ENCODE measurements at regions not wholly inside any gene's neighbourhood (a gene's known extent, or its start where the extent isn't known, plus 50 kb on each side); places are given as distances from the start of the nearest gene placed in this dataset.
A peak's percentile ranks its signal among the peaks of the same experiment; 100 is the strongest.

DNA sequence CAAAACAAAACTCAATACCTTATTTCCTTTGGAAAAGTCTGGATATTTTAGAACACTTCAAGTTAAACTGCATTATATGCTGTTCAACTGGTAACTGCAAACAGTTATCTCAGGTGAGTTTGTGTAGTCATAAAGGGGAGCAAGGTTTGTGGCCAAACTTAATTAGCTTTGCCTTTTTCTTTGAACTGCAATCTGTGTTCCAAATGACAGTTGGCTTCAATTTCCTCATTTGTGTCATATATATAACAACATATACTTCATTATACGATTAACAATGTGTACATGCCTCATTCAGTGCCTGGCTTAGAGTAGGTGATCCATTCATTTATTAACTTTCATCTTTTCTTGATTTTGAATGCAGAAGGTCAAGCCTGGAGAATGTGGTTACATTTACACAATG, 55.8 kb downstream of the KCNE4 start:
- DNase-seq: no peak

DNA sequence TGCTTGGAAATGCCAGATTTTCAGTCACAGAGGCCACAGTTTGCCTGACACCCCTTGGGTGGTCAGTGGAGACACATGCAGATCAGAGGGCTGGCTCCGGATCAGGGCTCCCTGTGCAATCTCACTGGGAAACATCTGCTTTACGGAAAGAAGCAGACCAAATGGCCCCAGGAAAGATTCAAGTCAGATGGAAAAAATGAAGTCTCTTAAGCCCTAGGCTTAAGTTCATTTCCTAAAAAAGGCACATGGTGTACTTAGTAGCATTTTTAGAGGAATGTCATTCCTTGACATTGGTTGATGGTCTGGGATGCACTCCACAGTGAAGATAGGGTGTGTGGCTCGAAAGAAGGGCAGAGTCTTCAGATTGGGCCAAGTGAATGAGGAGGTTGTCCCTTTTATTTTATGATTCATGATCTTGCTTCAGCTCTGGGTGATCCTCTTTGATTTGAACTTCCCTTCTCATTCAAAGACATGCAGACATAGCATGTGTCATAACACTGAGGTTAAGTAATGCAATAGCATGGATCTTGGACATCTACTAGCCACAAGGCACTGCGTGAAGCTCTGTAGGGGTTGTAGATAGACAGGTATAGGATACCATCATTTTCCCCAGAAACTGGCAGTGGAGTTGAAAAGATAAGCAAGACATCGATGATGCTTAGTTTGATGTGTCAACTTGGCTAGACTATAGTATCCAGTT, 56.5 kb downstream of the KCNE4 start:
- peak; percentile 71 for DNase-seq

DNA sequence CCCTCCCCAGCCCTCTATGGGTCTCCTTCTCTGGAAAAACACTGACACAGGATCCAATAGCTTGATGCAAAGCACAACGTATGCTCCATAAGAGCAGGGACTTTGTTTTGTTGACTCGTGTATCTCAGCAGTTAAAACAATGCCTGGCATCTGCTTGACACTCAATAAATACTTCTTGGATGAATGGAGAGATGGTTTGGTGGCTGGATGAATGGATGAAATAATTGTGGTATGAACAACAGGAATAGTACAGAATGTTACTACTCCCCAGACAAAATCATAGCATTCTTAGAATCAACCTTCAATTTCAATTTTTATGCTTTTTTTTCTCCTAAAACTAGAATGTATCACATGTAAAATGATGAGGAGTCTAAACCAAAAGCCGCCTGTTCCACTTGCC, 57.4 kb downstream of the KCNE4 start:
- peak; percentile 25 for DNase-seq

DNA sequence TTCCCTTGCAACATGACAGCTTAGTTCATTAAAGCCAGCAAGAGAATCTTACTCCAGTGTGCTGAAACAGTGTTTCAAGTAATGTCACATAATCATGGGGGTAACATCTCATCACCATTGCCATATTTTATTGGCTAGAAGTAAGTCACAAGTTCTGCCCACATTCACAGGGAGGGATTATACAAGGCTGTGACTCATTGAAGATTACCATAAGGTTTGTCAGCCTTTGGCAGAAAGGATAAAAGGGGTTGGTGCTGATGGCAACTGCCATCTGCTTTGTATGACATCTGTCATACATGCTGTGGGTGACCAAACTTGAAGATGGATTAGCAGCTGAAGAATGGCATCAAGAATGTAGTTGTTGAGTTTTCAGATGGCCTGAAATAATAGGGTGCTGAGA, 61.2 kb downstream of the KCNE4 start:
- peak; percentile 51 for DNase-seq

DNA sequence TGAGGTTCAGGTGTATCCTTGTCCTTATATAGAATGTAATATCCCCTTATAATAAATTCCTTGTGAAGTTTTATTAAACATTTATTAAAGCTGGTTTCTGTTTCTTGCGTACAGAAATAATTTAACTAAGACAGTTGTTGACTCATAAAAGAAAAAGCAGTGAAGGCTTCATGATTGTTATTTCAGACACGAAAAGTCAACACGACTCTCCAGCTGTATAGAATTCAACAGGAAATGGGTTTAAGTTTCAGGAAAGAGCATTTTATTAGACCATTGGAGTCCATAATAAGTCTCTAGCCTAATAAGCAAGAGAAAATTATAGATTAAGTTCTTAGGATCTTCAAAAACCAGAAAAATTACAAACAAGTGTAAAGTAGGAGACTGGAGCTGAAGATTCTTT, 62.2 kb downstream of the KCNE4 start:
- peak; percentile 24 for DNase-seq

DNA sequence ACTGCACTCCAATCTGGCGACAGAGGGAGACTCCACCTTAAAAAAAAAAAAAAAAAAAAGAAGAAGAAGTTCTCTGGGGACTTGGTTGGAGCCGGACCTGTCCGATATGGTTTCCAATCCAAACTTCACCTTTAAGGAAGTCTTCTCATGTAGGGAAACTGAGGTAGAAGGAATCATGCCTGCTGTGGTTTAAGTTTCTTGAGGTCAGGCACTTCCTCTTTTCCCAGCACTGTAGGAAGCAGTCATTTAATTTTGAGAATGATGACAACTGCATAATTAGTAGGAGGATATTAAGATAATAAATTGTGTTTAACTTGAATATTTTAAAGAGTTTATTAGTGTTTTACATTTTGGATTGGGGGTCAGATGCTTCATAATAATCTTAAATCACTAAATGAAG, 62.9 kb downstream of the KCNE4 start:
- no peak for DNase-seq

DNA sequence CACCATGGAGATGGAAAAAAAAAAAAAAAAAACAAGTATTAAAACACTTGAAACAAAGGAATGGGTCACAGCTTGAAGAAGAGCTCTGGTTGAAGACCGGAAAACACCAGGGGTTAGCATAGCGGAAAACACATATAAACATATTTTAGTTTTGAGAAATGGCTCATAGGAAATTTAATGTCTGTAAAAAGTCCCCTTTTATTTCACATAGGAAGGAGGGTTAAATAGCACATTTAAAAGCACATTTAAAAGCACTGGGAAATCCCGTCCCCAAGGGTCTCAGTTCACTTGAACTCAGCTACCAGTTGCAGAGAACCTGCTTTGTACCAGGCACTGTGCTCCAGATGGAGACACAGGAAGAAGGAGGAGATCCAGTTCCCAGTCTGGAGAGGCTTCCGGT, 65.5 kb downstream of the KCNE4 start:
- no peak for DNase-seq

DNA sequence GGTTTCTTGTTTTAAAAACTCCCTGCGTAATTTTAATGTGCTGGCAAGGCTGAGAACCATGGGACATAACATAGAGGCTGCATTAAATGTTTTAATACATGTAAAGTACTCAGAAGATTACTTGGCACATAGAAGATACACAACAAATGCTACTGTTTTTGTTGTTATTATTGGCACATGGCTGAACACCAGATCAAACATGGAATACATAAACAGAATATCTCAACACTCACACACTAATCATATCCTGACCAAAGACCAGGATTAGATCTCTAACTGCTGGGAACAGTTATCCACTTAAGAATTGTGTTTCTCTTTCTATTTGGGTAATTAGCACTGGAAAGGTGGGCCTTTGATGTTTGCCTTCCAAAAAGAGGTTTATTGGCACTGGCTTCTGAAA, 69.3 kb downstream of the KCNE4 start:
- DNase-seq: no peak

DNA sequence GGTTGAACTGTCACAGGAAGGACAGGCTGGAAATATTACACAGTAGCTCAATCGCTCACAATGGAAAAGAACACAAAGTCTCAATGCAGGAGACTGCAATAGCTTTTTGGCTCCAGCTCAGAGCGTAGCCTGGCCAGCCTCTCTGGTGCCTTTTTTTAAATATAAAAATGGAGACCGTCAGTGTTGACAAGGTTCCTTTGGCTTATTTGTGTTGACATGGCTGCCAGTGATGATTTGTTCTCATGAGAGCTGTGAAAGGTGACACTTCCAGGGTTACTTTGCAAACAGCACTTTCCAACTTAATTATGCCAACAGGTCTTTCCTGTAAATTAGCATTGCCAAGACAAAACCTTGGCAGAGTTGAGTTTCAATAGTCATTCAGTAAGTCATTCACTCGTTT, 70.8 kb downstream of the KCNE4 start:
- DNase-seq: no peak

DNA sequence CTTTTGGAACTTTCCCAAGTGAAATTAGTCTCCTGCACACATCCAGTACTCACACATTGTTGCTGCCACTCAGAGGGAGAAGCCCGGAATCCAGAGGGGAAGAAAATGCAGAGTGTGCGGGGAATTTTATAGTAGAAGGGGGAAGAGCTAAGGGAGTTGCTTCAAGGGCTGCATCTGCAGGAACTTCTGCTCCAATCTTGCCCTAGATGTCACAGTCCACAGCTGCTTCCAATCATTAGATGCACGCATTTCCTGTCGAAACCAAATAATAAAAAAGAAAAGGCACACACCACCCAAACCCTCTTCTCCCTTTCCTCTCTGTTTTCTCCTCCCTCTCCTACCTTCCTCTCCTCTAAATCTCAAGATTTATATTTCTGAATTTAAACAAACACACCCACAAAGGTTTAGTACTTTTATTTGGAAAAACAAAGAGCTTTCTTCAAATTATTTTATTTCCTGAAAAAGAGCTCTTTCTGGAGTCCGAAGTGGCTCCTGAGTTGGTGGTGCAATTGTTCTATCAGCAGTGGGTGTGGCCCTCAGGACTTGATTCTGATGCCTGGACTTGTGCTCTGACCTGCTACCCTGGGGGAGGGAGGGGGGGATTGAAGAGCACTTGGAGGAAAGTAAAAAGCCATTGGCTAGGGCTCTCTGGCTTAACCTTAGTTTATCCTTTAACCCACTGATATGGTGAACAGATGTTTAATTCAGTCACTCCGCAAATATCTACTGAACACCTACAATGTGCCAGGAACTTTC, 72.0 kb downstream of the KCNE4 start:
- peak; percentile 65 for DNase-seq

DNA sequence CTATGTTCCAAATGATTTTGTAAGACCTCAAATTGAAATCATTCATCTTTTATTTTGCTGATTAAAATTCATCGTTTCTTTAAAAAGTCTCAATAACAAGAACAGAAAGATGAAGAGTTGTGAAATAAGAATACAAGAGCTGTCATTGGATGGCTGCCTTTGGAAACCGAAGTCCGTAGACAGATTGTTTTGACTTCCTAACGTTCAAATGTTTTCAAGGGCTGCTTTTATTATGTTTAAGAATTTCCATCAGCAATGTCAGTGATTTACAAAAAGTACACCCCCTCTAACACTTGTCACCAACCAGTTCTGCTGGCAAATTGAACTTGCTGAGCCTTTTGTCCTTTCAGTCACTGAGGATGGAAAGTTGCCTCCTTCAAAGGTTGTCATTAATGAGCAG, 89.6 kb downstream of the KCNE4 start:
- no peak for DNase-seq

DNA sequence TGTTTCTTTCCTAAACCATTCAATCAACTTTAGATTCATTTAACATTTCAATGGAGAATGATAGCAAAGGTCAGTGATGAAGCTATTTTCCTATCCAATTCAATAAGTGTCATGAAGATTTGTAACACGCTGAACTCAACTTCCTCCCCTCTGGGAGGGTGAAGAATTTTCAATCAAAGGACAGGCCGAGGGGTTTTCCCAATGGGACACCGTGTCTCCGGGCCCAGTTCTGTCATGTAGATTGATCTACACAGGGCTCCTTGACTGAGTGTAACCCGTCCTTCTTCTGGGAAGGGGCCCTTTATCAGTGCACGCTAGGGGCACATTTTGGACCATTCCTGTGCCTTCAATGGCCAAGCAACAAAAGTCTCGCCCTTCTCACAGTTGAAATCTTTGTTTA, 90.1 kb downstream of the KCNE4 start:
- DNase-seq: no peak

DNA sequence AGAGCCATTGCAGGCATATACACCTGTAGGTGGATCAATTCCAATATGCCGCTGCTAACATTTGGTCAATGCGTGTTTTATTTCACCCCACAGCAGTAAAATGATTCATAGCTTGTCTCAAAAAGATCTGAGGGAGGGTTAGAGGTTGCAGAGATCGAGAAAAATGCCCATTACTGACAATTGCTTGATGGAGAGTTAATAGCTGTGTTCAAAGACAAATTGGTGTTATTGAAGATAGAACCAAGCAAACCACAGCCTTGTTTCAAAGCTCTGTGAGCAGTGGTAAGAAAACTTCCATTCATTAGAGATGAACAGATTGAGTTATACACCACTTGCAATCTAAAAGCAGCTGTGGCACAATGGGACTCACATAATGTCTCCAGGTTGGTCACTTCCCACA, 95.4 kb downstream of the KCNE4 start:
- DNase-seq: no peak

DNA sequence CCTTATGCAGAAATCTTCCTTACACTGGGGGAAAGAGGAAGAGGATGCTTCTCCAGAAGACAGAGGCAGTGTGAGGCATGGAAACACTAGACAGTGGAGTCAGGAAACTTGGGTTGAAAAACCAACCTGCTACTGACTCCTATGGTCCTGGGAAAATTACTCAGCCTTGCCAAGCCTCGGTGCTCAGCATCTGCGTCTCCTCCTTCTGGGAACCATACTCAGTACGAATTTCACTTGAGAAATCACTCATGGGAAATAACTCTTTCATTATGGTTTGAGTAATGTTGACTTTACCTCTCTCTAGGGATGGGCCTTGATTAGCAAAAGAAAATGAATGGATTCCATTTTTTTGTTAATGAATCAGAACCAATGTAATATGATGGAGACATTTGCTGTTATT, 96.5 kb downstream of the KCNE4 start:
- no peak for DNase-seq

DNA sequence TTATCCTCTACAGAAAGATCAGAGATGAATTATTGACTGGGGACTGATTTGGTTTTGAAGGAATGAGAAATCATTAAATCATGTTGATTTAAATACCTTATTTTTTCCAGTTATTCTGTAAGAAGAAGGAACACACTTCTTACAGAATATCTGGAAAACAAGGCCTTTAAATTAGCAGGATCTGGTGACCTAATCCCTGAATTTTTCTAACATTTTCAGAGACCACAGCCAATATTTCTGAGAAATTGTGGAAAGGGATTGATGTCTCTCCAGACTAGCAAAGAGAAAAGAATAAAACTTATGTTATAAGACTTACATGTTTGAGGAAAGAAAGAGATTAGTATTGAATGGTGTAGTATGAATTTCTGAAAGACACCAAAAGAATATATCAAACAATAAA, 104.0 kb downstream of the KCNE4 start:
- DNase-seq: no peak

DNA sequence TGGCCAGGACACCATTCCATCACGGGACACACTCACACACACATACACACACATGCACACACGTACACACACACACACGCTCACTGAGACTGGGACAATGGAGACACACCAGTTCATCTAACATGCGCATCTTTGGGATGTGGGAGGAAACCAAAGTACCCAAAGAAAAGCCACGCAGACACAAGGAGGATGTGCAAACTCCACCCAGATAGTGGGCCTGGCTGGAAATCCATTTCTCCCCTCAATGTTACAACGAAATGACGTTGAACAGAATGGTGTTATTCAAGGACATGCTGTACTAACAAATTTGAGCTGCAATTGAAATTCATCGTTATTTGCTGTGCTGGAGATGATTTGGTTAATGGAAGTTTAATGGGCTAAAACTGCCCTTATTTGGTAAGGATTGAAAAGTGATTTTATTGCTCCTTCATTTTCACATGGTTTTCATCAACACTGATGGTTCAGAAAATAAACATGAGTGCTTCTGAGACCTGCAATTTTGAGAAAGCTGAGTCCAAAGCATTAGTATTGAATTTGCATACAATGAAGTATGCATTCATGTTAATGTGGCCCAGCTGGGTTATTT, 110.0 kb downstream of the KCNE4 start:
- DNase-seq: no peak

DNA sequence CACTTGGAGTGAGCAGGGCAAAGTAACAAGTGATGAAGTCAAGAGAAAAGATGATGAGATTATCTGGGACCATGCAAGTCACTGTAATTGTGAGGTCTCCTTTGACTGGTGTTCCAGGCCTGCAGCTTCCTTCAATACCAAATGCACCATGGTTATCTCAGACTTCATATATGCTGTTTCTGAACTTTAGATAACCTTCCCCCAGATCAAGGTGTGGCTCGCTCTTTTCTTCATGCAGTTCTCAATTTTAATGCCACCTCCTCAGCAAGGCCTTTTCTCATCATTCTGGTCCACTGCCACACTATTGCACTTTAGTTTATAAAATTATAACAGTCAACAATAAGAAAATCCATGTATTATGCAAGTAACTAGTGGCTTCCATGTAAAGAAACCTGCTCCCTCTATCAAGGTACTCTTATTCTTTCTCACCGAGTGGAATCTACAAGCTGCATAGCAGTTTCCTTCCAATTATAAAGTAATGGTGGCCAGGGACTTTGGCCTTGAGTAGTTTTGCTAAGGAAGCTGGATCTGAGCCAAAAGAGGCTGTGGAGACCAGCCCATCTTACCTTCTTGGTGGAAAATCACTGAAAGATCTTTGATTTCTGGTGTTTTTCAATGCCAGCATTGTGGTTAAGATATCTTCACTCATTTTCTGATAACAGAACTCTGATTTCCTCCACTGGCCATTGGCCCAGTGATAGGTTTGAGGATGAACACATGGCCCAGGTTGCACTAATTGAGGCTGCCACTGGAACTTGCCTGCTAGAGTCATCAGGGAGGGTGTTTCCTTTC, 113.6 kb downstream of the KCNE4 start:
- no peak for DNase-seq

DNA sequence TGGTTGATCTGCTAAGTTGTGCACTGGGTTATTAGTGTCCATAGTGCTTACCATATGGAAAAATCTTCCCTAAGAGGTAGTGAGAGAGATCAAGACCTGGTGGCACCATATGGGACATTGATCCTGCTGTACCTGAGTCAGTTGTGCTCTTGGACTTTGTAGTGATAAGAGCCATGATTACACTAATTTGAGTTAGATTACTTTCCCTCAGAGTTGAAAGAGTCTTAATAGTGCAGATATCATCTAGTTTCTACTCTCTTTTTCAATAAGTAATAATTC, 114.2 kb downstream of the KCNE4 start:
- no peak for DNase-seq

DNA sequence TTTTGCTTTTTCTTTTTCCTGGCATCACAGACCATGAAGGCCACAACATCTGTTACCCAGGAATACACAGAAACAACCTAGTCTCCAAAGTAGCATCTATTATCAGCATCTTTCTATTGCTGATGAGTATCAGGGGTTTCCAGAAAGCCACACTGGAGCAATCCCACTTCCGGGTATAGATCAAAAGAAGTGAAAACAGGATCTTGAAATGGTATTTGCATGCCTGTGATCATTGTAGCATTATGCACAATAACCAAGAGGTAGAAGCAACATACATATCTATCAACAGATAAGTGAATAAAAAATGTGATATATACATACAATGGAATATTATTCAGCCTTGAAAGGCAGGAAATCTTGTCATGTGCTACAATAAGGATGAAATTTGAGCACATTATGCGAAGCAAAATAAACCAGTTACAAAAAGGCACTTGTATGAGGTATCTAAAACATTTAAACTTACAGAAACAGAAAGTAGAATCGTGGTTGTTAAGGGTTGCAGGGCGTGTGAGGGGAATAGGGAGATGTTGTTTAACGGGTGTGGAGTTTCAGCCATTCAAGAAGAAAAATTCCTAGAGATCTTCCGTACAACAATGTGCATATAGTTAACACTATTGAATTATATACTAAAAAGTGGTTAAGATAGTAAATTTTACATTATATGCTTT, 115.1 kb downstream of the KCNE4 start:
- DNase-seq: no peak

DNA sequence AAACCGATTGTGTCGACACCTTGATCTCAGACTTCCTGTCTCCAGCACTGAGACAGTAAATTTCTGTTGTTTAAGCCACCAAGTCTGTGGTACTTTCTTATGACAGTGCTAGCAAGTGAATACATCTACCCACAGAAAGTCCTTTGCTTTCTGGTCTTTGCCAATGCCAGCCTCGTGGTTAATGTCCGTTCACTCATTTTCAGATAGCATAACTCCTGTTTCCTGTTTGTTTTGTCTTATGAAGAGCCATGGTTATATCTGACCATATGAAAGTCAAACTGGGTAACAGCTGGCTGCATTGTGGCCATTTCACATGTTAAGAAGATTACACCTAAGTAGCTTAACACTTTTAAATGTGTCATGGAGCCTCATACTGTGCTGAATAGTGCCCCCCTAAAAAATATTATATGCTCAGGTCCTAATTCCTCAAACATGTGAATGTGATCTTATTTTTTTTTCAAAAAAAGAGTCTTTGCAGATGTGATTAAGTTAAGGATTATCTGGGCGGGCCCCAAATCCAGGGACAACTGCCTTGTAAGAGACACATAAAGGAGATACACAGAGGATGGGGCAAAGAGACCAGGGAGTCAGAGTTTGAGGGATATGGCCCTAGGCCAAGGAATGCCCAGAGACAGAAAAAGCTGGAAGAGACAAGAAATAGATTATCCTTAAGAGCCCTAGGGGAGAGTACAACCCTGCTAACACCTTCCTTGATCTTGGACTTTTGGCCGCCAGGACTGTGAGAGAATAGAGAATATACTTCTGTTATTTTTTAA, 118.0 kb downstream of the KCNE4 start:
- no peak for DNase-seq

DNA sequence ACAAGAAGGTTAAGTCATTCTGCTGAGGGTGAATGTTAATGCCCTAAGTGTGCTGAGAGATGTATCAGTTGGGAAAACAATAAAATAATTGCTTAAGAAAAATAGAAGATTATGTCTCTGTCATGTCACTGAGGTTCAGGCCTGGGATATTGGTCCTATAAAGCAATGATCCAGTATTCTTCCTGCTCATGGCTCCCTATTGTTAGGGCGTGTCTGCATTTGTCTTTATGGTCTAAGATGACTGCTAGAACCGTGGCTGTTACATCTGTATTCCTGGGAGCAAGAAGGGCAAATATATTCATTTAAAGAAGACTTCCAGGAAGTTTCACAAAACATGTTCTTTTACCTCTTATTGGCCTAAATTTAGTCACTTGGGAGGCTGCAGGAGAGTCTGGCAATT, 125.0 kb downstream of the KCNE4 start:
- DNase-seq: no peak

DNA sequence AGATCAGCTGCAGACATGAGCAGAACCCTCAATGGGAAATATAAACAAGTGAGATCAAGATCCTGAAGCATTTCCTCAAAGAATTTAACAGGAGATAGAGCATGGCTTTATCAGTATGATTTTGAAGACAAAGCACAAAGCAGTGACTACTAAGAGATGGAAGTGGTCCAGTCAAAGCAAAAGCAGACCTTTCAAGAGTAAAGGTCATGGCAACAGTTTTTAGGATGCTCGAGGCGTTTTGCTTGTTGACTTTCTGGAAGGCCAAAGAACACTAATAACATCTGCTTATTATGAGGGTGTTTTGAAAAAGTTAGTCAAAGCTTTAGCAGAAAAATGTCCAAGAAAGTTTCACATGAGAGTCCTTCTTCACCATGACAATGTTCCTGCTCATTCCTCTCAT, 128.5 kb downstream of the KCNE4 start:
- DNase-seq: no peak

DNA sequence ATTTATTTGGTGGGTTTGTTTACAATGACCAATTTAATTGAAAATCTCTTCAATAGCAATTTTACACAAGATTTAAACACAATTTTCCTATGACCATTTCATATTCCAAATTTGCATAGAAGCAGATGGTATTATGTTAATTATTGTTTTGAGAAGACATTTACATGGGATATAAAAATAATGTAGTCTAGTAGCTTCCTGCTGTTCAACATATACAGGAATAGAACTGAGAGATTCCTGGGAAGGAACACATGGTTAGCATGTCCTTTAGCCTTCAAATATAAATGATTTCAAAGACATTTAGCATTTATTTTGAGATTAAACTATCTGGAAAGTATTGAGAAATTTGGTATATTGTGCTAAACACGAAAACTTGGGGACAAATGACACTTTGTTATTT, 129.6 kb downstream of the KCNE4 start:
- no peak for DNase-seq
